ENCODE measurements at regions not wholly inside any gene's neighbourhood (a gene's known extent, or its start where the extent isn't known, plus 50 kb on each side); places are given as distances from the start of the nearest gene placed in this dataset.

DNA sequence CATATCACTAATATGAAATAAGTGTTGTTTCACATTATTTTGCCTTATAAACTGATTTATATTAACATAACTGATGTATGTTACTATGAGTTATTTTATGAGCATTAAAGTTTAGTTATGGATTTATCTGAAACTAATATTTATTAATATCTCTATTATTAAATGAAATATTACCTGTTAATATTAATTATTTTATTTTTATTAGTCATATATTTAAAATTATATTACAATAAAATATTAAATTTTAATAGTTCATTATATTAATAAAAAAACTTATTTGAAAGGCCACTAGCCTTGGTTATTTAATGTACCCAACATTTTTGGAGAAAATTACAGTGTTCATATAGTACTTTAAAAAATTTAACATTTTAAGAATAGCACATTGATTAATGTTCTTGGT lies 1643.4 kb upstream of the MIR17HG start:
- Histone ChIP-seq H3K27ac (no peak overlapping the region), H3K9me3 (0 out of 3 replicates have a peak, but pooled peaks cover 4% of the 10 kb centered on the region), H3K4me1 (no peaks in the 10 kb centered on the region), H3K4me3 (no peak overlapping the region), H3K4me2 (no peak overlapping the region)
- no peak for DNase-seq (ENCODE audit: low read depth in 1 of 2, low spot score in 1 of 2)
- ChIA-PET POLR2A (no interaction called here), CTCF (no interaction called here)
- FAIRE-seq, result no peak
- no peak for ATAC-seq
- no peak for TF ChIP-seq BHLHE40 (IDR thresholded peaks at IDR 0.05; ENCODE audit: low read depth, low read length)
- TF ChIP-seq ZFP36 (IDR thresholded peaks at IDR 0.05; ENCODE audit: borderline replicate concordance, partially characterized antibody), result no peak
- TF ChIP-seq NR3C1 (IDR thresholded peaks at IDR 0.05), result no peak
- TF ChIP-seq RFX5 (IDR thresholded peaks at IDR 0.05), result no peak
- no peak for TF ChIP-seq GATA3 (IDR thresholded peaks at IDR 0.05; ENCODE audit: borderline replicate concordance)
- TF ChIP-seq RNF2 (IDR thresholded peaks at IDR 0.05; ENCODE audit: borderline replicate concordance, low read depth), result no peak
- TF ChIP-seq EP300 (IDR thresholded peaks at IDR 0.05), result no peak
- no peak for TF ChIP-seq POLR2A (IDR thresholded peaks at IDR 0.05; ENCODE audit: low read length)
- TF ChIP-seq, protein P1, sequence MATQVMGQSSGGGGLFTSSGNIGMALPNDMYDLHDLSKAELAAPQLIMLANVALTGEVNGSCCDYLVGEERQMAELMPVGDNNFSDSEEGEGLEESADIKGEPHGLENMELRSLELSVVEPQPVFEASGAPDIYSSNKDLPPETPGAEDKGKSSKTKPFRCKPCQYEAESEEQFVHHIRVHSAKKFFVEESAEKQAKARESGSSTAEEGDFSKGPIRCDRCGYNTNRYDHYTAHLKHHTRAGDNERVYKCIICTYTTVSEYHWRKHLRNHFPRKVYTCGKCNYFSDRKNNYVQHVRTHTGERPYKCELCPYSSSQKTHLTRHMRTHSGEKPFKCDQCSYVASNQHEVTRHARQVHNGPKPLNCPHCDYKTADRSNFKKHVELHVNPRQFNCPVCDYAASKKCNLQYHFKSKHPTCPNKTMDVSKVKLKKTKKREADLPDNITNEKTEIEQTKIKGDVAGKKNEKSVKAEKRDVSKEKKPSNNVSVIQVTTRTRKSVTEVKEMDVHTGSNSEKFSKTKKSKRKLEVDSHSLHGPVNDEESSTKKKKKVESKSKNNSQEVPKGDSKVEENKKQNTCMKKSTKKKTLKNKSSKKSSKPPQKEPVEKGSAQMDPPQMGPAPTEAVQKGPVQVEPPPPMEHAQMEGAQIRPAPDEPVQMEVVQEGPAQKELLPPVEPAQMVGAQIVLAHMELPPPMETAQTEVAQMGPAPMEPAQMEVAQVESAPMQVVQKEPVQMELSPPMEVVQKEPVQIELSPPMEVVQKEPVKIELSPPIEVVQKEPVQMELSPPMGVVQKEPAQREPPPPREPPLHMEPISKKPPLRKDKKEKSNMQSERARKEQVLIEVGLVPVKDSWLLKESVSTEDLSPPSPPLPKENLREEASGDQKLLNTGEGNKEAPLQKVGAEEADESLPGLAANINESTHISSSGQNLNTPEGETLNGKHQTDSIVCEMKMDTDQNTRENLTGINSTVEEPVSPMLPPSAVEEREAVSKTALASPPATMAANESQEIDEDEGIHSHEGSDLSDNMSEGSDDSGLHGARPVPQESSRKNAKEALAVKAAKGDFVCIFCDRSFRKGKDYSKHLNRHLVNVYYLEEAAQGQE (IDR thresholded peaks at IDR 0.05), result no peak
- no peak for TF ChIP-seq JUN (IDR thresholded peaks at IDR 0.05)
- TF ChIP-seq, protein P2, sequence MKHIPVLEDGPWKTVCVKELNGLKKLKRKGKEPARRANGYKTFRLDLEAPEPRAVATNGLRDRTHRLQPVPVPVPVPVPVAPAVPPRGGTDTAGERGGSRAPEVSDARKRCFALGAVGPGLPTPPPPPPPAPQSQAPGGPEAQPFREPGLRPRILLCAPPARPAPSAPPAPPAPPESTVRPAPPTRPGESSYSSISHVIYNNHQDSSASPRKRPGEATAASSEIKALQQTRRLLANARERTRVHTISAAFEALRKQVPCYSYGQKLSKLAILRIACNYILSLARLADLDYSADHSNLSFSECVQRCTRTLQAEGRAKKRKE (CRISPR knock-in tag; IDR thresholded peaks at IDR 0.05; ENCODE audit: low read depth), result no peak

DNA sequence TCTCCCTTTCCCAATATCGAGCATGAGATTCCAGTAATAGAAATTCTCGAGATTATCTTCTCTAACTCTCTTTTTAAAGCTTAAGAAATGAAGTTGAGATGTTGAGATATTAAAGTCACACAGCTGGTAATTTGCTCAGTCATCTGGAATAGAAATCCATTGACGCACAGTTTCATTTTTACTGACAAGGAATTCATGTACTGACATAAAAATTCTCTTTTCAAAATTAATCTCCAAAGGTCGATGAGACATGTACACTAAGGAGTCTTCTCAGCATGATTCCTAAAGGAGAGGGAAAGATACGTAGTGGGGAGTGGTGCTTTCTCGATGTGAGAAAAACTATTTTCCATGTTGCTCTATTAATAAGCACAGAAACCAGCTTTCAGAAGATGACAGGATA lies 1639.5 kb upstream of the MIR17HG start:
- DNase-seq (ENCODE audit: low read depth in 1 of 2, low spot score in 1 of 2) (no peak), ATAC-seq (no peak), FAIRE-seq (no peak)
- Histone ChIP-seq H3K9me3 (0 out of 3 replicates have a peak, but pooled peaks cover 4% of the 10 kb centered on the region), H3K4me1 (no peaks in the 10 kb centered on the region), H3K27ac (no peak overlapping the region), H3K4me2 (no peak overlapping the region), H3K4me3 (no peak overlapping the region)
- CTCF ChIA-PET, result no interaction called here
- 57% methylated on average over 6 of the region's 6 CpGs for WGBS (ENCODE audit: missing lambda C conversion rate)
- POLR2A ChIA-PET, result no interaction called here
- TF ChIP-seq SREBF2 (IDR thresholded peaks at IDR 0.05) (no peak), TP53 (CRISPR knock-in tag; IDR thresholded peaks at IDR 0.05) (no peak), CBX8 (IDR thresholded peaks at IDR 0.05) (no peak), JUNB (IDR thresholded peaks at IDR 0.05) (no peak), ZFP36 (IDR thresholded peaks at IDR 0.05; ENCODE audit: borderline replicate concordance, partially characterized antibody) (no peak), EHMT2 (IDR thresholded peaks at IDR 0.05; ENCODE audit: low read depth) (no peak), EP300 (IDR thresholded peaks at IDR 0.05) (no peak), NR3C1 (IDR thresholded peaks at IDR 0.05) (no peak), FOXS1 (CRISPR knock-in tag; IDR thresholded peaks at IDR 0.05) (no peak), ZNF302 (CRISPR knock-in tag; IDR thresholded peaks at IDR 0.05) (no peak), CEBPB (IDR thresholded peaks at IDR 0.05) (no peak), MAZ (IDR thresholded peaks at IDR 0.05; ENCODE audit: borderline replicate concordance, low read depth, low read length) (no peak), EHF (CRISPR knock-in tag; IDR thresholded peaks at IDR 0.05) (no peak)
- TF ChIP-seq, protein P3, sequence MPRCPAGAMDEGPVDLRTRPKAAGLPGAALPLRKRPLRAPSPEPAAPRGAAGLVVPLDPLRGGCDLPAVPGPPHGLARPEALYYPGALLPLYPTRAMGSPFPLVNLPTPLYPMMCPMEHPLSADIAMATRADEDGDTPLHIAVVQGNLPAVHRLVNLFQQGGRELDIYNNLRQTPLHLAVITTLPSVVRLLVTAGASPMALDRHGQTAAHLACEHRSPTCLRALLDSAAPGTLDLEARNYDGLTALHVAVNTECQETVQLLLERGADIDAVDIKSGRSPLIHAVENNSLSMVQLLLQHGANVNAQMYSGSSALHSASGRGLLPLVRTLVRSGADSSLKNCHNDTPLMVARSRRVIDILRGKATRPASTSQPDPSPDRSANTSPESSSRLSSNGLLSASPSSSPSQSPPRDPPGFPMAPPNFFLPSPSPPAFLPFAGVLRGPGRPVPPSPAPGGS (IDR thresholded peaks at IDR 0.05), result no peak
- TF ChIP-seq, protein P4, sequence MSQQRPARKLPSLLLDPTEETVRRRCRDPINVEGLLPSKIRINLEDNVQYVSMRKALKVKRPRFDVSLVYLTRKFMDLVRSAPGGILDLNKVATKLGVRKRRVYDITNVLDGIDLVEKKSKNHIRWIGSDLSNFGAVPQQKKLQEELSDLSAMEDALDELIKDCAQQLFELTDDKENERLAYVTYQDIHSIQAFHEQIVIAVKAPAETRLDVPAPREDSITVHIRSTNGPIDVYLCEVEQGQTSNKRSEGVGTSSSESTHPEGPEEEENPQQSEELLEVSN (IDR thresholded peaks at IDR 0.05; ENCODE audit: borderline replicate concordance, low read depth), result no peak
- TF ChIP-seq, protein P1 (IDR thresholded peaks at IDR 0.05), result no peak
- TF ChIP-seq, protein P5, sequence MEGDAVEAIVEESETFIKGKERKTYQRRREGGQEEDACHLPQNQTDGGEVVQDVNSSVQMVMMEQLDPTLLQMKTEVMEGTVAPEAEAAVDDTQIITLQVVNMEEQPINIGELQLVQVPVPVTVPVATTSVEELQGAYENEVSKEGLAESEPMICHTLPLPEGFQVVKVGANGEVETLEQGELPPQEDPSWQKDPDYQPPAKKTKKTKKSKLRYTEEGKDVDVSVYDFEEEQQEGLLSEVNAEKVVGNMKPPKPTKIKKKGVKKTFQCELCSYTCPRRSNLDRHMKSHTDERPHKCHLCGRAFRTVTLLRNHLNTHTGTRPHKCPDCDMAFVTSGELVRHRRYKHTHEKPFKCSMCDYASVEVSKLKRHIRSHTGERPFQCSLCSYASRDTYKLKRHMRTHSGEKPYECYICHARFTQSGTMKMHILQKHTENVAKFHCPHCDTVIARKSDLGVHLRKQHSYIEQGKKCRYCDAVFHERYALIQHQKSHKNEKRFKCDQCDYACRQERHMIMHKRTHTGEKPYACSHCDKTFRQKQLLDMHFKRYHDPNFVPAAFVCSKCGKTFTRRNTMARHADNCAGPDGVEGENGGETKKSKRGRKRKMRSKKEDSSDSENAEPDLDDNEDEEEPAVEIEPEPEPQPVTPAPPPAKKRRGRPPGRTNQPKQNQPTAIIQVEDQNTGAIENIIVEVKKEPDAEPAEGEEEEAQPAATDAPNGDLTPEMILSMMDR (IDR thresholded peaks at IDR 0.05), result no peak
- TF ChIP-seq, protein P6, sequence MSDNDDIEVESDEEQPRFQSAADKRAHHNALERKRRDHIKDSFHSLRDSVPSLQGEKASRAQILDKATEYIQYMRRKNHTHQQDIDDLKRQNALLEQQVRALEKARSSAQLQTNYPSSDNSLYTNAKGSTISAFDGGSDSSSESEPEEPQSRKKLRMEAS (IDR thresholded peaks at IDR 0.05), result no peak
- TF ChIP-seq, protein P7, sequence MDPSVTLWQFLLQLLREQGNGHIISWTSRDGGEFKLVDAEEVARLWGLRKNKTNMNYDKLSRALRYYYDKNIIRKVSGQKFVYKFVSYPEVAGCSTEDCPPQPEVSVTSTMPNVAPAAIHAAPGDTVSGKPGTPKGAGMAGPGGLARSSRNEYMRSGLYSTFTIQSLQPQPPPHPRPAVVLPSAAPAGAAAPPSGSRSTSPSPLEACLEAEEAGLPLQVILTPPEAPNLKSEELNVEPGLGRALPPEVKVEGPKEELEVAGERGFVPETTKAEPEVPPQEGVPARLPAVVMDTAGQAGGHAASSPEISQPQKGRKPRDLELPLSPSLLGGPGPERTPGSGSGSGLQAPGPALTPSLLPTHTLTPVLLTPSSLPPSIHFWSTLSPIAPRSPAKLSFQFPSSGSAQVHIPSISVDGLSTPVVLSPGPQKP (IDR thresholded peaks at IDR 0.05; ENCODE audit: low read depth, low read length), result no peak
